OCI-LY7 (cell line): ENCODE measurements at regions not wholly inside any gene's neighbourhood (a gene's known extent, or its start where the extent isn't known, plus 50 kb on each side); places are given as distances from the start of the nearest gene placed in this dataset.

Experiments used
- CTCF ChIP-seq: fragments of 200-600 bp; sonication (generic); conservative IDR thresholded peaks from 2 replicates; pipeline ENCODE4 v1.5.1; 2014; ENCODE audit warnings: mild to moderate bottlenecking, antibody characterized with exemption, low read length, moderate library complexity, mixed read lengths
- EZH2phosphoT487 ChIP-seq: fragments of 200-600 bp; sonication (generic); IDR thresholded peaks from 2 replicates; pipeline ENCODE4 v1.6.1; 2018; ENCODE audit warnings: low read depth, borderline replicate concordance, mild to moderate bottlenecking, mixed run types, antibody characterized with exemption, low read length, moderate library complexity, mixed read lengths

GRCh38 chr11:28837599-28837998 is 729.4 kb downstream of the METTL15 start:
- TF ChIP-seq CTCF, result no peak
- TF ChIP-seq EZH2phosphoT487, result no peak
